Vagina (tissue), 2 donors: ENCODE measurements at regions not wholly inside any gene's neighbourhood (a gene's known extent, or its start where the extent isn't known, plus 50 kb on each side); places are given as distances from the start of the nearest gene placed in this dataset.

Experiments used
- POLR2A ChIP-seq, 2 donors: fragments of 450-650 bp; IDR thresholded peaks; one replicate each; pipeline ENCODE4 v1.6.1; 2017; ENCODE audit warnings: antibody characterized with exemption in 2 of 2, mild to moderate bottlenecking in 2 of 2, moderate library complexity in 2 of 2
- TF ChIP-seq, protein P1 (sequence below), 3 experiments: fragments of 450-650 bp in 2 of 3; fragments of 200-600 bp in 1 of 3; sonication (generic) in 1 of 3; IDR thresholded peaks; one replicate each; pipeline ENCODE4 v1.5.1; 2017 to 2019; ENCODE audit warnings: antibody characterized with exemption in 3 of 3, mild to moderate bottlenecking in 2 of 3, moderate library complexity in 2 of 3

DNA sequence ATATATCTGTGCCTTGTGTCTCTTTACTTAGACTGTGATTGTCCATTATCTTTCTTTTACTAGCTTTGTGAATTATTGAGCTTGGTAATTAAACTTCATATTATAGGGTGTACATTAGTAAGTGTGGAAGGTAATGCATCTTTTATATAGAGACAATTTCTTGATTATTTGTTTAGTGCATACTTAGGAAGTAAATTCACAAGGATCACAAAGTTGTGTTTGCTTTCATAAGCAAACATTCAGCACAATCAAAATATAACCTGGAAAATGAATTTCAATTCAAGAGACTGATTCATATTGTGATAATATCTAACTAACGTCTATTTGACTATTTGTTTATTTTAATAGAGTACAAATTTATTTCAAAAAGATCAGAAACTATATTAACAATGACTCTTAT is 749.9 kb upstream of the NUDT12 start:
- TF ChIP-seq, protein P1, sequence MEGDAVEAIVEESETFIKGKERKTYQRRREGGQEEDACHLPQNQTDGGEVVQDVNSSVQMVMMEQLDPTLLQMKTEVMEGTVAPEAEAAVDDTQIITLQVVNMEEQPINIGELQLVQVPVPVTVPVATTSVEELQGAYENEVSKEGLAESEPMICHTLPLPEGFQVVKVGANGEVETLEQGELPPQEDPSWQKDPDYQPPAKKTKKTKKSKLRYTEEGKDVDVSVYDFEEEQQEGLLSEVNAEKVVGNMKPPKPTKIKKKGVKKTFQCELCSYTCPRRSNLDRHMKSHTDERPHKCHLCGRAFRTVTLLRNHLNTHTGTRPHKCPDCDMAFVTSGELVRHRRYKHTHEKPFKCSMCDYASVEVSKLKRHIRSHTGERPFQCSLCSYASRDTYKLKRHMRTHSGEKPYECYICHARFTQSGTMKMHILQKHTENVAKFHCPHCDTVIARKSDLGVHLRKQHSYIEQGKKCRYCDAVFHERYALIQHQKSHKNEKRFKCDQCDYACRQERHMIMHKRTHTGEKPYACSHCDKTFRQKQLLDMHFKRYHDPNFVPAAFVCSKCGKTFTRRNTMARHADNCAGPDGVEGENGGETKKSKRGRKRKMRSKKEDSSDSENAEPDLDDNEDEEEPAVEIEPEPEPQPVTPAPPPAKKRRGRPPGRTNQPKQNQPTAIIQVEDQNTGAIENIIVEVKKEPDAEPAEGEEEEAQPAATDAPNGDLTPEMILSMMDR (IDR thresholded peaks at IDR 0.05) = no peak
- TF ChIP-seq POLR2A (IDR thresholded peaks at IDR 0.05) = no peak
